ENCODE measurements at regions not wholly inside any gene's neighbourhood (a gene's known extent, or its start where the extent isn't known, plus 50 kb on each side); places are given as distances from the start of the nearest gene placed in this dataset.

- intact Hi-C loops (cut with micrococcal nuclease; ENCODE audit: unreplicated experiment) (no loop called here), in situ Hi-C loops (cut with HindIII; ENCODE audit: extremely low pct_ligation_motif_present, low pct_unique_long_range_greater_than_20kb) (no loop called here)
- no TSS peak for BruUV-seq (replicated peaks)
- ATAC-seq = no peak
- no peak overlapping the region for H3K4me3 ChIP-seq (replicated peaks in 1 of 3; ENCODE audit: insufficient read depth in 1 of 3, low read depth in 2 of 3, low read length in 3 of 3)
- 3% methylated on average over 7 of the region's 7 CpGs for WGBS (ENCODE audit: low lambda C conversion rate)
- no peak for FAIRE-seq
- DNase-seq (ENCODE audit: low spot score) = no peak
- no peaks in the 10 kb centered on the region for H3K79me2 ChIP-seq (ENCODE audit: insufficient read depth, low read length)
- no peaks in the 10 kb centered on the region for H3K27me3 ChIP-seq (ENCODE audit: control insufficient read depth in 1 of 2, insufficient read depth in 2 of 2, low read length in 2 of 2)
- TF ChIP-seq HOXA9 (CRISPR knock-in tag; IDR thresholded peaks at IDR 0.05; ENCODE audit: borderline replicate concordance) (no peak), NFE2L2 (IDR thresholded peaks at IDR 0.05; ENCODE audit: low read length) (no peak), SUZ12 (IDR thresholded peaks at IDR 0.05; ENCODE audit: low read depth, low read length) (no peak), SOX6 (IDR thresholded peaks at IDR 0.05) (no peak), SOX6 (CRISPR knock-in tag; IDR thresholded peaks at IDR 0.05) (no peak), ONECUT2 (CRISPR knock-in tag; IDR thresholded peaks at IDR 0.05) (no peak), RBAK (CRISPR knock-in tag; IDR thresholded peaks at IDR 0.05) (no peak), ZFP82 (CRISPR knock-in tag; IDR thresholded peaks at IDR 0.05; ENCODE audit: borderline replicate concordance) (no peak), GATAD2A (CRISPR knock-in tag; IDR thresholded peaks at IDR 0.05) (no peak), SIN3B (IDR thresholded peaks at IDR 0.05; ENCODE audit: low read length) (no peak)
- H3K9me3 ChIP-seq (ENCODE audit: low read length) = peaks cover 22% of the 10 kb centered on the region
- H3K27ac ChIP-seq (ENCODE audit: extremely low read length, insufficient read depth, low read length) = no peak overlapping the region
- ChIA-PET POLR2A (no interaction called here), CTCF (ENCODE audit: low intra/inter-chr PET ratio, low total read pairs) (no interaction called here)
- H3K4me2 ChIP-seq (ENCODE audit: low read depth, low read length) = no peak overlapping the region
- no peak overlapping the region for H3K9ac ChIP-seq (ENCODE audit: insufficient read depth, low read depth, low read length)
- H3K36me3 ChIP-seq (replicated peaks in 1 of 2; ENCODE audit: control insufficient read depth in 1 of 2, insufficient read depth in 2 of 2, low read length in 2 of 2) = no peaks in the 10 kb centered on the region
- no peak overlapping the region for H2AFZ ChIP-seq (ENCODE audit: low read length)
- no peaks in the 10 kb centered on the region for H4K20me1 ChIP-seq (ENCODE audit: insufficient read depth, low read length)
- H3K4me1 ChIP-seq (ENCODE audit: insufficient read depth, low read length) = no peaks in the 10 kb centered on the region
These were observed 911.6 kb downstream of the TFAP2A start for GRCh38 chr6:9503111-9503761.

GRCh38 chr6:9499709-9500108, 915.2 kb downstream of the TFAP2A start:
- DNase-seq (ENCODE audit: low spot score) (no peak), ATAC-seq (no peak), FAIRE-seq (no peak)
- Histone ChIP-seq H3K4me3 (replicated peaks in 1 of 3; ENCODE audit: insufficient read depth in 1 of 3, low read depth in 2 of 3, low read length in 3 of 3) (no peak overlapping the region), H3K27me3 (ENCODE audit: control insufficient read depth in 1 of 2, insufficient read depth in 2 of 2, low read length in 2 of 2) (no peaks in the 10 kb centered on the region), H3K9ac (ENCODE audit: insufficient read depth, low read depth, low read length) (no peak overlapping the region), H3K27ac (ENCODE audit: extremely low read length, insufficient read depth, low read length) (no peak overlapping the region), H3K79me2 (ENCODE audit: insufficient read depth, low read length) (no peaks in the 10 kb centered on the region), H3K9me3 (ENCODE audit: low read length) (peaks cover 28% of the 10 kb centered on the region), H3K4me1 (ENCODE audit: insufficient read depth, low read length) (no peaks in the 10 kb centered on the region), H2AFZ (ENCODE audit: low read length) (no peak overlapping the region), H3K36me3 (replicated peaks in 1 of 2; ENCODE audit: control insufficient read depth in 1 of 2, insufficient read depth in 2 of 2, low read length in 2 of 2) (no peaks in the 10 kb centered on the region), H4K20me1 (ENCODE audit: insufficient read depth, low read length) (no peaks in the 10 kb centered on the region), H3K4me2 (ENCODE audit: low read depth, low read length) (no peak overlapping the region)
- no peak for TF ChIP-seq ZFP90 (CRISPR knock-in tag; IDR thresholded peaks at IDR 0.05; ENCODE audit: borderline replicate concordance)
- CTCF ChIA-PET (ENCODE audit: low intra/inter-chr PET ratio, low total read pairs) = no interaction called here
- in situ Hi-C loops (cut with HindIII; ENCODE audit: extremely low pct_ligation_motif_present, low pct_unique_long_range_greater_than_20kb) = no loop called here
- no TSS peak for BruUV-seq (replicated peaks)
- POLR2A ChIA-PET = no interaction called here
- 11% methylated on average over 4 of the region's 4 CpGs for WGBS (ENCODE audit: low lambda C conversion rate)
- intact Hi-C loops (cut with micrococcal nuclease; ENCODE audit: unreplicated experiment) = no loop called here

Data from HepG2 (cell line).